ENCODE measurements at regions not wholly inside any gene's neighbourhood (a gene's known extent, or its start where the extent isn't known, plus 50 kb on each side); places are given as distances from the start of the nearest gene placed in this dataset.

DNA sequence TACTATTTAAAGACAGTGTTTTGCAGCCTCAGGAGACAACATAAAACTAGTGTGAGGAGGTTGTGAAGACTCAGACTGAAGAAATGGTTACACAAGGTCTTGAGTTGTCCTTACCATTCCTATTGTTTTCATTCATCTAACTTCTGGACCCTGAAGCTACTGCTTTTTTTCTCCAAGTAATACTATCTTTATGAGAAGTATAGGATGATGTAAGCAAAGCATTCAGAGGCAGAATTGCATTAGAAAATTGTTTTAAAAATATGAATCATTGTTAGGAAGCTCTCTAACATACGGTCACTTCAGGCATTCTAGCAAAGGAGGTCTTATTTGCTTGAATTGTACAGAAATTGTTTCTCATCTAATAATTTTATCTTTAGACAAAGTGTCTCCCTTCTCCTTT, 357.8 kb downstream of the TLL1 start:
- TF ChIP-seq EP300 (IDR thresholded peaks at IDR 0.05) (no peak), POLR2A (IDR thresholded peaks at IDR 0.05; ENCODE audit: low read depth) (no peak)
- TF ChIP-seq, protein P1, sequence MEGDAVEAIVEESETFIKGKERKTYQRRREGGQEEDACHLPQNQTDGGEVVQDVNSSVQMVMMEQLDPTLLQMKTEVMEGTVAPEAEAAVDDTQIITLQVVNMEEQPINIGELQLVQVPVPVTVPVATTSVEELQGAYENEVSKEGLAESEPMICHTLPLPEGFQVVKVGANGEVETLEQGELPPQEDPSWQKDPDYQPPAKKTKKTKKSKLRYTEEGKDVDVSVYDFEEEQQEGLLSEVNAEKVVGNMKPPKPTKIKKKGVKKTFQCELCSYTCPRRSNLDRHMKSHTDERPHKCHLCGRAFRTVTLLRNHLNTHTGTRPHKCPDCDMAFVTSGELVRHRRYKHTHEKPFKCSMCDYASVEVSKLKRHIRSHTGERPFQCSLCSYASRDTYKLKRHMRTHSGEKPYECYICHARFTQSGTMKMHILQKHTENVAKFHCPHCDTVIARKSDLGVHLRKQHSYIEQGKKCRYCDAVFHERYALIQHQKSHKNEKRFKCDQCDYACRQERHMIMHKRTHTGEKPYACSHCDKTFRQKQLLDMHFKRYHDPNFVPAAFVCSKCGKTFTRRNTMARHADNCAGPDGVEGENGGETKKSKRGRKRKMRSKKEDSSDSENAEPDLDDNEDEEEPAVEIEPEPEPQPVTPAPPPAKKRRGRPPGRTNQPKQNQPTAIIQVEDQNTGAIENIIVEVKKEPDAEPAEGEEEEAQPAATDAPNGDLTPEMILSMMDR (IDR thresholded peaks at IDR 0.05), result no peak

Data from esophagus muscularis mucosa (tissue), 4 donors.